ENCODE measurements at regions not wholly inside any gene's neighbourhood (a gene's known extent, or its start where the extent isn't known, plus 50 kb on each side); places are given as distances from the start of the nearest gene placed in this dataset.
"Not testable (repeated sequence)": the region's sequence is repeated elsewhere in the genome, so short reads cannot be mapped to it uniquely, and the experiment has no call there.

- TF ChIP-seq EZH2 (IDR thresholded peaks at IDR 0.05; ENCODE audit: borderline replicate concordance, low read depth, low read length, severe bottlenecking), result no peak
- DNase-seq, result no peak
- no peak overlapping the region for H3K27ac ChIP-seq (ENCODE audit: low read length)
- no peak overlapping the region for H3K4me3 ChIP-seq (ENCODE audit: low read depth in 1 of 2, low read length in 2 of 2)
- H3K36me3 ChIP-seq (ENCODE audit: insufficient read depth, low read length), result no peaks in the 10 kb centered on the region
- H3K9me3 ChIP-seq (ENCODE audit: insufficient read depth, low read length, severe bottlenecking), result no peaks in the 10 kb centered on the region
- H3K4me2 ChIP-seq (ENCODE audit: insufficient read depth, low read length), result no peak overlapping the region
- no peak for ATAC-seq (ENCODE audit: insufficient read depth, low read depth)
- no peaks in the 10 kb centered on the region for H3K79me2 ChIP-seq (ENCODE audit: insufficient read depth, low read length)
- no peaks in the 10 kb centered on the region for H4K20me1 ChIP-seq (ENCODE audit: insufficient read depth, low read length)
- H3K9ac ChIP-seq (ENCODE audit: low read depth, low read length), result no peak overlapping the region
- H3K27me3 ChIP-seq (ENCODE audit: insufficient read depth, low read length, poor library complexity), result no peaks in the 10 kb centered on the region
- H2AFZ ChIP-seq (ENCODE audit: low read depth, low read length), result no peak overlapping the region
- no peaks in the 10 kb centered on the region for H3K4me1 ChIP-seq (ENCODE audit: insufficient read depth, low read length)
These were observed 673.3 kb downstream of the BRINP3 start for GRCh38 chr1:189804352-189804751.

- Histone ChIP-seq H3K27me3 (ENCODE audit: insufficient read depth, low read length, poor library complexity) (no peaks in the 10 kb centered on the region), H3K36me3 (ENCODE audit: insufficient read depth, low read length) (no peaks in the 10 kb centered on the region), H3K4me3 (ENCODE audit: low read depth in 1 of 2, low read length in 2 of 2) (no peak overlapping the region), H3K9me3 (ENCODE audit: insufficient read depth, low read length, severe bottlenecking) (no peaks in the 10 kb centered on the region), H3K4me1 (ENCODE audit: insufficient read depth, low read length) (no peaks in the 10 kb centered on the region), H3K27ac (ENCODE audit: low read length) (no peak overlapping the region), H2AFZ (ENCODE audit: low read depth, low read length) (no peak overlapping the region), H3K79me2 (ENCODE audit: insufficient read depth, low read length) (no peaks in the 10 kb centered on the region), H3K4me2 (ENCODE audit: insufficient read depth, low read length) (no peak overlapping the region), H3K9ac (ENCODE audit: low read depth, low read length) (no peak overlapping the region), H4K20me1 (ENCODE audit: insufficient read depth, low read length) (no peaks in the 10 kb centered on the region)
- ATAC-seq (ENCODE audit: insufficient read depth, low read depth), result no peak
- no peak for TF ChIP-seq EZH2 (IDR thresholded peaks at IDR 0.05; ENCODE audit: borderline replicate concordance, low read depth, low read length, severe bottlenecking)
- no peak for TF ChIP-seq CTCF (IDR thresholded peaks at IDR 0.05; ENCODE audit: borderline replicate concordance, extremely low read depth, low read length, poor library complexity, severe bottlenecking)
- DNase-seq, result no peak
These were observed 671.9 kb downstream of the BRINP3 start for GRCh38 chr1:189805735-189806134.

GRCh38 chr1:189810639-189811038 is 667.0 kb downstream of the BRINP3 start:
- H3K9me3 ChIP-seq (ENCODE audit: insufficient read depth, low read length, severe bottlenecking); H4K20me1 ChIP-seq (ENCODE audit: insufficient read depth, low read length); H3K36me3 ChIP-seq (ENCODE audit: insufficient read depth, low read length); ATAC-seq (ENCODE audit: insufficient read depth, low read depth); H3K79me2 ChIP-seq (ENCODE audit: insufficient read depth, low read length); H3K27me3 ChIP-seq (ENCODE audit: insufficient read depth, low read length, poor library complexity); H3K4me2 ChIP-seq (ENCODE audit: insufficient read depth, low read length); H3K4me1 ChIP-seq (ENCODE audit: insufficient read depth, low read length); DNase-seq; H2AFZ ChIP-seq (ENCODE audit: low read depth, low read length); H3K4me3 ChIP-seq (ENCODE audit: low read depth in 1 of 2, low read length in 2 of 2); H3K9ac ChIP-seq (ENCODE audit: low read depth, low read length); H3K27ac ChIP-seq (ENCODE audit: low read length): not testable (repeated sequence)

- Histone ChIP-seq H3K79me2 (ENCODE audit: insufficient read depth, low read length) (no peaks in the 10 kb centered on the region), H4K20me1 (ENCODE audit: insufficient read depth, low read length) (no peaks in the 10 kb centered on the region), H3K36me3 (ENCODE audit: insufficient read depth, low read length) (no peaks in the 10 kb centered on the region), H3K27ac (ENCODE audit: low read length) (no peak overlapping the region), H3K4me3 (ENCODE audit: low read depth in 1 of 2, low read length in 2 of 2) (no peak overlapping the region), H3K4me2 (ENCODE audit: insufficient read depth, low read length) (no peak overlapping the region), H3K9ac (ENCODE audit: low read depth, low read length) (no peak overlapping the region), H3K4me1 (ENCODE audit: insufficient read depth, low read length) (no peaks in the 10 kb centered on the region), H3K27me3 (ENCODE audit: insufficient read depth, low read length, poor library complexity) (no peaks in the 10 kb centered on the region), H3K9me3 (ENCODE audit: insufficient read depth, low read length, severe bottlenecking) (no peaks in the 10 kb centered on the region), H2AFZ (ENCODE audit: low read depth, low read length) (no peak overlapping the region)
- ATAC-seq (ENCODE audit: insufficient read depth, low read depth) (no peak), DNase-seq (no peak)
- TF ChIP-seq CTCF (IDR thresholded peaks at IDR 0.05; ENCODE audit: borderline replicate concordance, extremely low read depth, low read length, poor library complexity, severe bottlenecking), result no peak
- no peak for TF ChIP-seq EZH2 (IDR thresholded peaks at IDR 0.05; ENCODE audit: borderline replicate concordance, low read depth, low read length, severe bottlenecking)
These were observed 665.7 kb downstream of the BRINP3 start for GRCh38 chr1:189811960-189812359.
